GM13976 (cell line): ENCODE measurements at regions not wholly inside any gene's neighbourhood (a gene's known extent, or its start where the extent isn't known, plus 50 kb on each side); places are given as distances from the start of the nearest gene placed in this dataset.

ENCODE experiments used
- DNase-seq: peaks from one replicate; pipeline ENCODE4 v3.0.0; 2012; ENCODE audit warnings: low spot score
- CTCF ChIP-seq: IDR thresholded peaks from 2 replicates; pipeline ENCODE4 v1.5.1; 2012; ENCODE audit warnings: borderline replicate concordance, mild to moderate bottlenecking; ENCODE audit not compliant: insufficient read depth; ENCODE audit errors: extremely low read depth, missing control alignments, control extremely low read depth
- in situ Hi-C: fragments of 300-500 bp; cut with MboI; formaldehyde crosslinking; loops from one replicate; pipeline ENCODE4 v1.12.0; 2022; ENCODE audit warnings: low sequenced_read_pairs, mixed read lengths, inconsistent platforms; ENCODE audit not compliant: unreplicated experiment

- in situ Hi-C loops = no loop called here
- no peak for DNase-seq
Observed at GRCh38 chr10:105535478-105535877, 894.4 kb downstream of the SORCS3 start.

GRCh38 chr10:105534086-105534485, 893.0 kb downstream of the SORCS3 start:
- no peak for TF ChIP-seq CTCF
- no peak for DNase-seq
- in situ Hi-C loops = no loop called here

More at GRCh38 chr10:105535478-105535877, 894.4 kb downstream of the SORCS3 start:
- TF ChIP-seq CTCF = no peak

DNA sequence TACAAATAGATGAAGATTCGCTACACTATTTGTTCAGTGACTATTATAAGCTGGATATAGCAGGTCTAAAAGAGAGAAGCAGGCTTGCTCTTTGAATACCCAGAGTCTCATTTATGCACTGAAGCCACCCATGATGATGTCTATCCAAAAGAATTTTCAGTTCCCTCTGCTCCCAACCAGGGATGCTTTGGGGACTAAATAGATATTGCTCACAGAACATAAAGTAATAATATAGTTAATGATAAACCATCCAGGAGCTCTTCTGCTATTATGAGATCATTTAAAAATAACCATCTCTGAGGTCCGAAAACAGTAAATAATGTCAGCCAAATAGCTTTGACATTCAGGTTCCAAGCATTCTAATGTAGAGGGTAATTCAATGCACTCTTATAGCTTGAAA, 875.4 kb downstream of the SORCS3 start:
- in situ Hi-C loops = no loop called here
- DNase-seq = no peak
- TF ChIP-seq CTCF = no peak

- DNase-seq = no peak
- in situ Hi-C loops = no loop called here
- TF ChIP-seq CTCF = no peak
Observed at GRCh38 chr10:105514106-105514505, 873.0 kb downstream of the SORCS3 start.

- in situ Hi-C loops = no loop called here
- no peak for DNase-seq
- no peak for TF ChIP-seq CTCF
Observed at GRCh38 chr10:105509517-105509916, 868.4 kb downstream of the SORCS3 start.

DNA sequence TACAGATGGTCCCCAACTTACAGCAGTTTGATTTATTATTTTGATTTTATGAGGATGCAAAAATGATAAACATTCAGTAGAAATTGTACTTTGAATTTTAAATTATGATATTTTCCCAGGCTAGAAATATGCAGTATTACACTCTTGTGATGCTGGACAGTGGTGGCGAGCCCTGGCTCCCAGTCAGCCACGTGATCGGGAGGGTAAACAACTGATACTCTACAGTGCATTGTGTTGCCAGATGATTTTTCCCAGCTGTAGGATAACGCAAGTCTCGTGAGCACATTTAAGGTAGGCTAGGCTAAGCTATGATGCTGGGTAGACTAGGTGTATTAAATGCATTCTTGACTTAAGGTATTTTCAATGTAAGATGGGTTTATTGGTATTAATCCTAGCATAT, 865.2 kb downstream of the SORCS3 start:
- in situ Hi-C loops = no loop called here
- TF ChIP-seq CTCF = no peak
- no peak for DNase-seq

DNA sequence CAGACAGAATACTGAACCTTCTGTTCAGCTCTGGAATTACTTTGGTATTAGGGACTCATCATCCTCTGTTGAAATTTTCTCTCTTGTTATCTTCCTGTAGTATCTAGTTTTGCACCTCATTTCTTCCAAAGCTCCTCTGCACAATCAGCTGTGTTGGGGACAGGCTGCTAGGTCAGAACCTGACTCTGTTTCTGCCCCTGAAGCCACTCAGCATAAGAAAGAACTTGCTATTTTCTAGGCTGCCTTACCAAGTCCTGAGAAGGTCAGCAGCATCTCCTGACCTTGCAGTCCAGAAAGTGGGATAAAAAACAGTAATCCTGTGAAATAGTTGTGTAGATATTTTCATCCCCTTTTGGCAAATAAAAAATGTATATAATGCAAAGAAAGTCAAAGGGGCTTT, 862.6 kb downstream of the SORCS3 start:
- DNase-seq = no peak
- TF ChIP-seq CTCF = no peak
- in situ Hi-C loops = no loop called here
